ENCODE measurements at regions not wholly inside any gene's neighbourhood (a gene's known extent, or its start where the extent isn't known, plus 50 kb on each side); places are given as distances from the start of the nearest gene placed in this dataset.

GRCh38 chr13:67771106-67771505, 541.0 kb upstream of the PCDH9 start:
- TF ChIP-seq POLR2A (IDR thresholded peaks at IDR 0.05; ENCODE audit: low read depth, low read length) (no peak), EP300 (IDR thresholded peaks at IDR 0.05; ENCODE audit: borderline replicate concordance in 1 of 2, control insufficient read depth in 1 of 2, low read depth in 2 of 2, low read length in 2 of 2) (no peak), MYC (IDR thresholded peaks at IDR 0.05; ENCODE audit: insufficient read depth, insufficient read length, insufficient replicate concordance, low read length, severe bottlenecking) (no peak), RFX5 (IDR thresholded peaks at IDR 0.05; ENCODE audit: low read depth, low read length) (no peak), CHD2 (IDR thresholded peaks at IDR 0.05; ENCODE audit: borderline replicate concordance, low read depth, low read length) (no peak)
- TF ChIP-seq, protein P1, sequence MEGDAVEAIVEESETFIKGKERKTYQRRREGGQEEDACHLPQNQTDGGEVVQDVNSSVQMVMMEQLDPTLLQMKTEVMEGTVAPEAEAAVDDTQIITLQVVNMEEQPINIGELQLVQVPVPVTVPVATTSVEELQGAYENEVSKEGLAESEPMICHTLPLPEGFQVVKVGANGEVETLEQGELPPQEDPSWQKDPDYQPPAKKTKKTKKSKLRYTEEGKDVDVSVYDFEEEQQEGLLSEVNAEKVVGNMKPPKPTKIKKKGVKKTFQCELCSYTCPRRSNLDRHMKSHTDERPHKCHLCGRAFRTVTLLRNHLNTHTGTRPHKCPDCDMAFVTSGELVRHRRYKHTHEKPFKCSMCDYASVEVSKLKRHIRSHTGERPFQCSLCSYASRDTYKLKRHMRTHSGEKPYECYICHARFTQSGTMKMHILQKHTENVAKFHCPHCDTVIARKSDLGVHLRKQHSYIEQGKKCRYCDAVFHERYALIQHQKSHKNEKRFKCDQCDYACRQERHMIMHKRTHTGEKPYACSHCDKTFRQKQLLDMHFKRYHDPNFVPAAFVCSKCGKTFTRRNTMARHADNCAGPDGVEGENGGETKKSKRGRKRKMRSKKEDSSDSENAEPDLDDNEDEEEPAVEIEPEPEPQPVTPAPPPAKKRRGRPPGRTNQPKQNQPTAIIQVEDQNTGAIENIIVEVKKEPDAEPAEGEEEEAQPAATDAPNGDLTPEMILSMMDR (IDR thresholded peaks at IDR 0.05 in 2 of 3, conservative IDR thresholded peaks at IDR 0.05 in 1 of 3; ENCODE audit: control insufficient read depth in 2 of 3, extremely low read depth in 1 of 3, insufficient read depth in 1 of 3, low read depth in 3 of 3, low read length in 3 of 3), result no peak
